ENCODE measurements at regions not wholly inside any gene's neighbourhood (a gene's known extent, or its start where the extent isn't known, plus 50 kb on each side); places are given as distances from the start of the nearest gene placed in this dataset.

GRCh38 chr11:35077709-35078469 is 61.1 kb upstream of the CD44 start:
- DNase-seq = no peak

- no peak for DNase-seq
Measured at GRCh38 chr11:35078470-35078735, 60.6 kb upstream of the CD44 start.

GRCh38 chr11:35079611-35080010 is 59.4 kb upstream of the CD44 start:
- DNase-seq = no peak

- peak; percentile 78 for DNase-seq
Measured at GRCh38 chr11:35082321-35083180, 56.4 kb upstream of the CD44 start.

- no peak for DNase-seq
Measured at GRCh38 chr11:35083181-35083430, 55.9 kb upstream of the CD44 start.

GRCh38 chr11:35083431-35084238 is 55.3 kb upstream of the CD44 start:
- DNase-seq = peak; percentile 66

GRCh38 chr11:35084817-35085440 is 54.0 kb upstream of the CD44 start:
- DNase-seq = no peak

- DNase-seq = no peak
Measured at GRCh38 chr11:35085531-35086165, 53.3 kb upstream of the CD44 start.

GRCh38 chr11:35087648-35088047 is 51.3 kb upstream of the CD44 start:
- no peak for DNase-seq

GRCh38 chr11:35088226-35088625 is 50.7 kb upstream of the CD44 start:
- no peak for DNase-seq

GRCh38 chr11:35088676-35089075 is 50.3 kb upstream of the CD44 start:
- no peak for DNase-seq
